Ovary (tissue), 3 donors: ENCODE measurements at regions not wholly inside any gene's neighbourhood (a gene's known extent, or its start where the extent isn't known, plus 50 kb on each side); places are given as distances from the start of the nearest gene placed in this dataset.

Source experiments
- EP300 ChIP-seq: sonication (generic); formaldehyde crosslinking; IDR thresholded peaks from one replicate; pipeline ENCODE4 v1.6.1; 2017; ENCODE audit warnings: antibody characterized with exemption
- POLR2A ChIP-seq: fragments of 450-650 bp; IDR thresholded peaks from one replicate; pipeline ENCODE4 v1.6.1; 2017; ENCODE audit warnings: antibody characterized with exemption, mild to moderate bottlenecking, moderate library complexity
- TF ChIP-seq, protein P1 (sequence below), 3 donors: fragments of 450-650 bp in 2 of 3; fragments of 200-600 bp in 1 of 3; IDR thresholded peaks; one replicate each; pipeline versions ENCODE4 v1.5.1 to v1.8.0; 2016 to 2022; ENCODE audit warnings: antibody characterized with exemption in 3 of 3, mild to moderate bottlenecking in 1 of 3
- donor health status: DM: no; HTN: no; CAD: no.

DNA sequence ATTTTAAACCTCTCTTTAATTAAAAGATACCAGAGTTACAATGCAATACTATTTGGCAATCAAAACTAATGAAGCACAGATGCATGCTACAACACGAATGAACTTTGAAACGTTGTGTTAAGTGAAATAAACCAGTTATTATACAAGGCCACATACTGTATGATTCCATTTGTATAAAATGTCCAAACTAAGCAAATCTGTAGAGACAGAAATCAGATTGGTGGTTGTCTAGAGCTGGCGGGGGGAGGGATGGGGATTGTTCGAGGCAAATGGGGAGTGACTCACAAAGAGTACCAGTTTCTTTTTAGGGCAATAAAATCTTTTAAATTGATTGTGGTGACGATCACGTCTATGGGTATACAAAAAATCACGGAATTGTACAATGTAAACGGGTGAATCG, 677.0 kb downstream of the NTRK3 start:
- TF ChIP-seq, protein P1, sequence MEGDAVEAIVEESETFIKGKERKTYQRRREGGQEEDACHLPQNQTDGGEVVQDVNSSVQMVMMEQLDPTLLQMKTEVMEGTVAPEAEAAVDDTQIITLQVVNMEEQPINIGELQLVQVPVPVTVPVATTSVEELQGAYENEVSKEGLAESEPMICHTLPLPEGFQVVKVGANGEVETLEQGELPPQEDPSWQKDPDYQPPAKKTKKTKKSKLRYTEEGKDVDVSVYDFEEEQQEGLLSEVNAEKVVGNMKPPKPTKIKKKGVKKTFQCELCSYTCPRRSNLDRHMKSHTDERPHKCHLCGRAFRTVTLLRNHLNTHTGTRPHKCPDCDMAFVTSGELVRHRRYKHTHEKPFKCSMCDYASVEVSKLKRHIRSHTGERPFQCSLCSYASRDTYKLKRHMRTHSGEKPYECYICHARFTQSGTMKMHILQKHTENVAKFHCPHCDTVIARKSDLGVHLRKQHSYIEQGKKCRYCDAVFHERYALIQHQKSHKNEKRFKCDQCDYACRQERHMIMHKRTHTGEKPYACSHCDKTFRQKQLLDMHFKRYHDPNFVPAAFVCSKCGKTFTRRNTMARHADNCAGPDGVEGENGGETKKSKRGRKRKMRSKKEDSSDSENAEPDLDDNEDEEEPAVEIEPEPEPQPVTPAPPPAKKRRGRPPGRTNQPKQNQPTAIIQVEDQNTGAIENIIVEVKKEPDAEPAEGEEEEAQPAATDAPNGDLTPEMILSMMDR (IDR thresholded peaks at IDR 0.05): no peak
- TF ChIP-seq POLR2A (no peak), EP300 (no peak)
